ENCODE measurements at regions not wholly inside any gene's neighbourhood (a gene's known extent, or its start where the extent isn't known, plus 50 kb on each side); places are given as distances from the start of the nearest gene placed in this dataset.
A peak's percentile ranks its signal among the peaks of the same experiment; 100 is the strongest.

DNA sequence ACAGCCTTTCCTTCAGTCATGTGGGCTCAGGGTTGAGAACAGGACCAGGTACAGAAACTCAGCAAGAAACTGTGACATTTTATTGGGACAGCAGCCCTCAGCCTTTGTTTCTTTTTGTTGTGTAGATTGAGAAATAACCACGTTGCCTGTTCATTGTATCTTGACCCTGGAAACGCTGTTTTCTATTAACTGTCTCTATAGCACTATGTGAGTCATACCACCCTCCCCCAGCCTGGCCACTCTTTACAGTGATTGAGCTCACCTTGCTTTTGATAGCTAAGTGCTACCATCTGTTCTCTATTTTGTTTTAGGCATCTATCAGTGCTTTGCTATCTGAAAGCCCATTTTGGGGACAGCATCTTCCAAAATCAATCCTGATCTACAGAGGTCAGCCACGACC lies 127.9 kb downstream of the CD47 start:
- H3K36me3 ChIP-seq (replicated peaks): no peaks in the 10 kb centered on the region
- H3K4me3 ChIP-seq: no peak overlapping the region
- H3K9me3 ChIP-seq: no peaks in the 10 kb centered on the region
- no peaks in the 10 kb centered on the region for H3K4me1 ChIP-seq
- DNase-seq (ENCODE audit: low spot score in 2 of 2): peak; percentile 24 to 29
- no peaks in the 10 kb centered on the region for H3K27me3 ChIP-seq (ENCODE audit: low read depth)
- in situ Hi-C loops (cut with MboI; ENCODE audit: low sequenced_read_pairs): no loop called here

DNA sequence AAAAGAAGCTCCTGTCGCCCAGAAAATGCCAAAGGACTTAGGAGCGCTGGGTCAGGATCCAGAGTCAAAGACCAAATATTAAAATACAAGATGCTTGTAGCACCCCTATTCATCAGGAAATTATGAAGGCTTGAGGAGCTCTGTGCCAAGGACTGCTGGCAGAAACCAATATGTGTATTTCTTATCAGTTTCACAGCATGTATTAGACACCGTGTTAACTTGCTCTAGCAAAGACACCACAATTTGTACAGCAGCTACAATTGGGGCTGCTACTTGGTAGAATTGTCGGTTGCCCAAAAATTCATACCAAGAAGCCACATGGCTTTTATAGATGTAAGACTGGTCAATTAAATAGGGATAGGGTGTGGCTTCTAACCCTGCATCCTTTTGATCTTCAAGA lies 128.8 kb downstream of the CD47 start:
- DNase-seq (ENCODE audit: low spot score in 2 of 2): no peak
- H3K9me3 ChIP-seq: no peaks in the 10 kb centered on the region
- no peaks in the 10 kb centered on the region for H3K27me3 ChIP-seq (ENCODE audit: low read depth)
- in situ Hi-C loops (cut with MboI; ENCODE audit: low sequenced_read_pairs): no loop called here
- no peaks in the 10 kb centered on the region for H3K4me1 ChIP-seq
- no peak overlapping the region for H3K4me3 ChIP-seq
- no peaks in the 10 kb centered on the region for H3K36me3 ChIP-seq (replicated peaks)

DNA sequence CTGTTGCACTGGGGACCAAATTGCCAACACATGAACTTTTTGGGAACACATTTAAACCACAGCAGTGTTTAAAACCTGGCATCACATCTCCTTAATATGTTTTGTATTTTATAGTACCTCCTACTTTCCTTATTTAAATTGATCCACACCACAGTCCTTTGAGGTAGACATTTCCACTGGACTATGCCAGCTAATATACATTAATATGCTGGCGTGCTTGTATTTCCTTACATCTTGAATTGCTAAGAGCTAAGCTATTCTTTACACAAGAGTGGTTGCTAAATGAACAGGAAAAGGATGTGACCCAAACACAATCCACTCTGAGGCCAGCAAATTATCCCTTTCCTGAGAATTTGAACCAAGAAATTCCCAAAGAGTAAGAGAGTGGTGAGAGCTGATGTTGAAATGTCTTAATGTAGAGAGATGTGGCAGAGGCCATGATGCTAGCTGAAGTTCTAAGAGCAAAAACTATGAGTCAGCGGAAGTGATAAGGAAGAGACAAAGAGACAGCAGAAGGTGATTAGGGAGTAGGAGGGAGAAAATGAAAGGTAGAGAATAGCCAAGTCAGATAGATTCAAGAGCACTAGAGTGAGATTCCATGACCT lies 131.2 kb downstream of the CD47 start:
- Histone ChIP-seq H3K27me3 (ENCODE audit: low read depth) (no peaks in the 10 kb centered on the region; the same call in 1 of the 2 replicates), H3K4me3 (no peak overlapping the region), H3K36me3 (replicated peaks) (no peaks in the 10 kb centered on the region), H3K4me1 (no peaks in the 10 kb centered on the region), H3K9me3 (no peaks in the 10 kb centered on the region)
- DNase-seq (ENCODE audit: low spot score in 2 of 2): no peak
- in situ Hi-C loops (cut with MboI; ENCODE audit: low sequenced_read_pairs): no loop called here

DNA sequence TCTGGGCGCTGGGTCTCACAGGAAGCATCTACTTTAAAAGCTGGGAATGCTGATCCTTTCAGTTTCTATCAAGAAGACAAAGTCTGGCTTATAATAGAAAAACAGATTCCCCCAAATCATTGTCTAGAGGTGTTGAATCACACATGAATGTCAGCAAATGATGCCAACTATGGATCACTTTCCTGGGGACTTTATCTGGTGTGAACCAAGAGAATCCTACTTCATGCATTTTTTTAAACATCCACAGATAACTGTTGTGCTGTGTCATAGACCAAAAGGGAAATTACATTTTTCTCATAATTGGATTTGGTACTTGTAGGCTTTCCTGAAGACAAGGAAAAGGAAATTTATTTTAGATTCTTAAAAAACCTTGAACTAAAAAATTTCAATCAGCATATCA lies 132.7 kb downstream of the CD47 start:
- in situ Hi-C loops (cut with MboI; ENCODE audit: low sequenced_read_pairs): no loop called here
- no peak for DNase-seq (ENCODE audit: low spot score in 2 of 2)
- Histone ChIP-seq H3K4me1 (no peaks in the 10 kb centered on the region), H3K9me3 (no peaks in the 10 kb centered on the region), H3K36me3 (replicated peaks) (no peaks in the 10 kb centered on the region), H3K27me3 (ENCODE audit: low read depth) (no peaks in the 10 kb centered on the region; the same call in 1 of the 2 replicates), H3K4me3 (no peak overlapping the region)

DNA sequence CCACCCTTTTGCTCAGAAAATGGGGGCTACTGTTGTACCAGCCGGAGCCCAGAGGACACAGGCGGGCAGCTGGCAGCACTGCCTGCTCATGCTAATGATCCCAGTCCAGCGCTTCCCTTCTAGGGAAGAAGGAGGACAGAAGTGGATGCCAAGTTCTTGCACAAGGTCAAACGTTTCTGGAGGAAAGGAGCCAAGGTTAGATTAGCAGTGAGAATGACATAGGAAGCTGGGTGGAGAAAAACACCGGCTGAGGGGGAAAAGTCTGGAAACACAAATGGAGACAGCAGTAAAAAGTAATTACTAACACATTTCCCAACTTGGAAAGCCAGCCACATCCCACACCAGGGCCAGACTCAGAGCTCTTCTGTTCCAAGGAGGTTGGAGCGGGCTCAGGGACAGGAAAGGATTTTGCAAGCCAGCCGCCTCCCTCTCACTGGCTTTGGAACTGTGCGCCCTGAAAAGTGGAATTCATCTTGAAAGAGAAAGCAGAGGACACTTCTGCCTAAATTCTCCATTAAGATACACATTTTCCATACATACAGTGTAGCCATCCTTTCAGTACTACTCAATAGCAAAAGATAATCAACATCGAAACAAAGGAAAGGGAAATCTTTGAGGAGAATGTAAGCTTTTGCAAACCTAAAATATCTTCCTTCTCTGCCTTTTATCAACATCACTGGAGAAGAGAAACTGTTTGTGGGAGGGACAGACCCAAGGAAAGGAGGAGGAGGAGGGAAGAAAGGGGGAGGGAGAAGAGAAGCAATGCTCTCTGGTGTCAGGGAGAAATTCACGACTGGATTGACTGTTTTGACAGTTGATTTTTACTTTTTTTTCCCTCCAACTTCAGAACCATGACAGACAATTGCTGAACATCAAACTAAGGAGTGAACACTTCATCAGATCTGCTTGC lies 133.6 kb downstream of the CD47 start:
- H3K4me3 ChIP-seq: no peak overlapping the region
- no peaks in the 10 kb centered on the region; the same call in 1 of the 2 replicates for H3K27me3 ChIP-seq (ENCODE audit: low read depth)
- in situ Hi-C loops (cut with MboI; ENCODE audit: low sequenced_read_pairs): no loop called here

DNA sequence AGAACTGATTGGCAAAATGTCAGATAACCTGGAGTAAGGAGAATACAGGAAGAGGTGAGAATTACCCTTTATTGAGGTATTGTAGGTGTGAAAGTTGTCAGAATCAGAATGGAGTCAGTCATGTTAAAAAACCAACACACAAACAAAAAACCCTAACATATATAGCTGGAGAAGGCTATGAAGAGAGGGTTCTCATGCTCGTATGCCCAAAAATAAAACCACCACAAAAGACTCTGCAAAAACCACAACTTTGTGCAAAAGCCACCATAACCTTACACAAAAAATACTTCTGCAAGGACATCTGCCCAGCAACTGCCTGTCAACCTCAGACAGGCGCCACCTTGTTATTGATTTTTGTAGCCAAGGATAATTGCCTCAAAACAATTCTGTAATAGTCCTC lies 136.0 kb downstream of the CD47 start:
- DNase-seq (ENCODE audit: low spot score in 2 of 2): no peak
- no peaks in the 10 kb centered on the region for H3K4me1 ChIP-seq
- in situ Hi-C loops (cut with MboI; ENCODE audit: low sequenced_read_pairs): no loop called here
- no peaks in the 10 kb centered on the region for H3K36me3 ChIP-seq (replicated peaks)
- H3K9me3 ChIP-seq: no peaks in the 10 kb centered on the region
- H3K27me3 ChIP-seq (ENCODE audit: low read depth): no peaks in the 10 kb centered on the region; the same call in 1 of the 2 replicates
- no peak overlapping the region for H3K4me3 ChIP-seq

More for the DNA sequence above, 133.6 kb downstream of the CD47 start:
- Histone ChIP-seq H3K9me3 (no peaks in the 10 kb centered on the region), H3K4me1 (no peaks in the 10 kb centered on the region), H3K36me3 (replicated peaks) (no peaks in the 10 kb centered on the region)
- no peak for DNase-seq (ENCODE audit: low spot score in 2 of 2)

DNA sequence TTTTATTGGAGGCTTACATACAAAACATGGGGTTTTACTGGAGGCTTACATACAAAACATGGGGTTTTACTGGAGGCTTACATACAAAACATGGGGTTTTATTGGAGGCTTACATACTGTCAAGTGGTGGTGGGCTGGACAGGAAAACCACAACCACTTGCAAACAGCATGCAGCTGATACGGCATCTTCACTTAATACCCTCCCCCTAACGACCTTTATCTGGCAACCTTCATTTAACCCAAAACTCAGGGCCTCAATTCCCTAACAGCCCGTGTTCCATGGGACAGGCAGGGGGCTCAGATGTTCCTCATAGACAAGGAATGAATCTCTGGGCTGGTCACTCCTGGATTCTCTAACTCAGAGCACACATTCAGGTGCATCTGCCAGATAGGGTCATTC lies 137.1 kb downstream of the CD47 start:
- H3K4me1 ChIP-seq: no peaks in the 10 kb centered on the region
- no peaks in the 10 kb centered on the region; the same call in 1 of the 2 replicates for H3K27me3 ChIP-seq (ENCODE audit: low read depth)
- in situ Hi-C loops (cut with MboI; ENCODE audit: low sequenced_read_pairs): no loop called here
- no peak for DNase-seq (ENCODE audit: low spot score in 2 of 2)
- H3K36me3 ChIP-seq (replicated peaks): no peaks in the 10 kb centered on the region
- H3K9me3 ChIP-seq: no peaks in the 10 kb centered on the region
- H3K4me3 ChIP-seq: no peak overlapping the region

DNA sequence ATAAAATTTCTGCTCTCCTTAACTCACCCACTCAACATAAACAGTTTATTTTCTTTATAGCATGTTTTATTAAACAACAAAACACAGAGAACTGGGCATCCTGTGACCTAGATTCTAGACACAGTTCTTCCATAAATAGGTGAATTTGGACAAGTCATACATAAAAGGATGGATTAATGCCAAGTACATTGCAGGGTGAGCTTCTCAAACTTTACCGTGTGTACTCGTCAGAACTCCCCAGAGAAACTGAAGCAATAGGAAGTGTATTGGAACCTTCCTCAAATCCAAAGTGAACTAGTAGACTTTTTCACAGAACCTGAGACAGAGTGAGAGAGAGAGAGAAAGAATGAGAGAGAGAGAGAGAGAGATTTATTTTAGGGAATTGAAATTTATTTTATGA lies 139.7 kb downstream of the CD47 start:
- no peak for DNase-seq (ENCODE audit: low spot score in 2 of 2)
- Histone ChIP-seq H3K9me3 (no peaks in the 10 kb centered on the region), H3K27me3 (ENCODE audit: low read depth) (no peaks in the 10 kb centered on the region; the same call in 1 of the 2 replicates), H3K4me1 (no peaks in the 10 kb centered on the region), H3K4me3 (no peak overlapping the region), H3K36me3 (replicated peaks) (no peaks in the 10 kb centered on the region)
- in situ Hi-C loops (cut with MboI; ENCODE audit: low sequenced_read_pairs): no loop called here

DNA sequence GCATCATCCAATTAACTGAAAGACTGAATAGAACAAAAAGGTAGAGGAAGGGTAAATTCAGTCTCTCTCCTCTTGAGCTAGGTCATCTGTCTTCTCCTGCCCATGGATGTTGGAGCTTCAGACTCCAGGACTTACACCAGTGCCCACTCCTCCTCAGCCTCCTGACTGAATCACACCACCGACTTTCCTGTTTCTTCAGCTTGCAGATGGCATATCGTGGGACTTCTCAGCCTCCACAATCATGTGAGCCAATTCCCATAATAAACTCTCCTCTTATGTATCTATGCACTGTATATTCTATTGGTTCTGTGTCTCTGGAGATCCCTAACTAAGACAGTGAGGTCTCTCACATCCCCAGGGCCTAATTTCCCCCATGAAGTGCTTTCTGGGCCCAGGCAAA lies 140.4 kb downstream of the CD47 start:
- Histone ChIP-seq H3K36me3 (replicated peaks) (no peaks in the 10 kb centered on the region), H3K9me3 (no peaks in the 10 kb centered on the region), H3K27me3 (ENCODE audit: low read depth) (no peaks in the 10 kb centered on the region; the same call in 1 of the 2 replicates), H3K4me1 (no peaks in the 10 kb centered on the region), H3K4me3 (no peak overlapping the region)
- in situ Hi-C loops (cut with MboI; ENCODE audit: low sequenced_read_pairs): no loop called here
- DNase-seq (ENCODE audit: low spot score in 2 of 2): no peak

DNA sequence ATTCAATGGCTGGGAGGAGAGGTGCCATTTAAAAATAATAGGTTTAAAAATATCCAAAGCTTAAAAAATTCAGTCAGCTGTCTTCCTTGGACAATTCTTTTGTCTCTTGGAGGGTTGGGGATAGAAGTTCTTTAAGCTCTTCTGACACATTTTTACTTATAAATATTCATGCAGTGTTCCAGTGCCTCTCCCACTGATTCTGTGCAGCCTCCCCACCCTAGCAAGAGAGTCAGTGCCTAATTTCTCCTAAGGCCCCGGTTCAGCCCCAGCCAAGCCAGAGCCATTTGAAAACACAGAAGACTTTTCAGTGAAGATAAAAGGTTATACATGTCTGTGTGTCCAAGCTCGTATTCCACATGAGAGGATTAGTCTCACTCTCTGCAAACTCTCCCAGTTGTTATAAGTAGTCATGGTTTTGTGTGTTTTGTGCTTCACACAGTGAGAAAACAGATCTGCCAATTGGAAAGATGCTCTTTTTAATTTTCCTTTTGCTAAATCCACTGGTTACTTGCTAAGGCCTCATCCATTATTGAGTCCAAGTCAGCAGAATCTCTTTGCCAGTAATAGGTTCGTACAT lies 141.3 kb downstream of the CD47 start:
- no peak for DNase-seq (ENCODE audit: low spot score in 2 of 2)
- Histone ChIP-seq H3K36me3 (replicated peaks) (no peaks in the 10 kb centered on the region), H3K4me3 (no peak overlapping the region), H3K4me1 (no peaks in the 10 kb centered on the region), H3K27me3 (ENCODE audit: low read depth) (no peaks in the 10 kb centered on the region), H3K9me3 (no peaks in the 10 kb centered on the region)
- in situ Hi-C loops (cut with MboI; ENCODE audit: low sequenced_read_pairs): no loop called here

DNA sequence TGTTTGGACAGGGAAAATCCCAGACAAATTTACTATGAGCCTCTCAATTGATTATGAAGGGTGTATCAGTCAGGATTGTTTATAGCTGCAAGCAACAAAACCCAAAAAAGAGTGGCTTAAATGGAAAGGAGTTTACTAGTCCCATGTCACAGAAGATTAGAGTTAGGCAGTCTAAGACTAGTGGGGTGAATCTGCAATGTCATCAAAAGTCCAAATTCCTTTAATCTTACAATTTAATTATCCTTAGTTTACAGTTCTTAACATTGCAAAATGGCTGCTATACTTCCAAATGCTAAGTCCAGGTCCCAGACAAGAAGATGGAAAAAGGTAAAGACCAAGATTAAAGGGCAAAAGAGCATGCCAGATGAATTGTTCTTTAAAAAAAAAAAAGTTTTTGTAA lies 143.6 kb downstream of the CD47 start:
- Histone ChIP-seq H3K36me3 (replicated peaks) (no peaks in the 10 kb centered on the region), H3K9me3 (no peaks in the 10 kb centered on the region), H3K4me1 (no peaks in the 10 kb centered on the region), H3K27me3 (ENCODE audit: low read depth) (no peaks in the 10 kb centered on the region), H3K4me3 (no peak overlapping the region)
- in situ Hi-C loops (cut with MboI; ENCODE audit: low sequenced_read_pairs): no loop called here
- no peak for DNase-seq (ENCODE audit: low spot score in 2 of 2)

DNA sequence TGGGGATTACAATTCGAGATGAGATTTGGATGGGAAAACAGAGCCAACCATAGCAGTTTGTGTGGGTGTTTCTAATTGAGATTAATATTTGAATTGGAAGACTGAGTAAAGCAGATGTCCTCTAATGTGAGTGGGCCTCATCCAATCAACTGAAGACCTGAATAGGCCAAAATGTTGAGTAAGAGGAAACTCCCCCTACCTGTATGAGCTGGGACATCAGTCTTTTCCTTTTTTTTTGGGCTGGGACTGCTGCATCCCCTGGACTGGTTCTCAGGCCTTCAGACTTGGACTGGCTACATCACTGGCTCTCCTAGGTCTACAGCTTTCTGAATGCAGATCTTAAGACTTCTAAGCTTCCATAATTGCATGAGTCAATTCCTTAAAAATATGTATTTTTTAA lies 144.1 kb downstream of the CD47 start:
- no peaks in the 10 kb centered on the region for H3K27me3 ChIP-seq (ENCODE audit: low read depth)
- no peaks in the 10 kb centered on the region for H3K4me1 ChIP-seq
- H3K36me3 ChIP-seq (replicated peaks): no peaks in the 10 kb centered on the region
- no peak for DNase-seq (ENCODE audit: low spot score in 2 of 2)
- no peaks in the 10 kb centered on the region for H3K9me3 ChIP-seq
- no peak overlapping the region for H3K4me3 ChIP-seq
- in situ Hi-C loops (cut with MboI; ENCODE audit: low sequenced_read_pairs): no loop called here

DNA sequence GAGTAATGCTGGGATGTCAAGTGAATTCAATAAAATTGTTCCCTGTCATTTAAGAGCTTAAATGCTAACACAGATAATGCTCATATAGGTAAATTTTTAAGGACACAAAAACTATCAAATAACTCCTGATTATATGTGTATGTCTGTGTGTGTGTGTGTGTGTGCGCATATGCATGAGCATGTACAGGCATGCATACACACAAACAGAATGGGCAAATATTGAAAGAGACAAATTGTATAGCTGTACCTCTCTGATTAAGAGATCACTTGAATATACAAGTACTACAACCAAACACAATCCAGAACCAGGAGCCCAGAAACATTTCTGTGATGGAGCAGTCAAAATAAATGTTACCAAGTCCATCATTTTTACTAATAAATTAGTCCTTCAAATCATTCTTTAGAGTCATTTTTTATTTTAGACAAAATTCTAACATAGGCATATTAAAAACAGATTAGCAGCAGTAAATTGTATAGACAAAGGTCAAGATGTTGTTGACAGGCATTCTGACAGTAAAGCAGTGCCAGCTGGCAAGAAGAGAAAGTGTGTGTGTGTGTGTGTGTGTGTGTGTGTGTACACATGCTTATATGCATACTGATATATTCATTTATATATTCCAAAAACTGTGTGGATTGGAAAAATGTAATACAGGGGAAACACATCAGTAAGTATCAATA lies 145.3 kb downstream of the CD47 start:
- in situ Hi-C loops (cut with MboI; ENCODE audit: low sequenced_read_pairs): no loop called here
- Histone ChIP-seq H3K4me3 (no peak overlapping the region), H3K4me1 (no peaks in the 10 kb centered on the region), H3K36me3 (replicated peaks) (no peaks in the 10 kb centered on the region), H3K9me3 (no peaks in the 10 kb centered on the region), H3K27me3 (ENCODE audit: low read depth) (no peaks in the 10 kb centered on the region)
- DNase-seq (ENCODE audit: low spot score in 2 of 2): no peak

Data from HAP-1 (cell line).